Sigmoid colon (tissue), 6 donors: ENCODE measurements at regions not wholly inside any gene's neighbourhood (a gene's known extent, or its start where the extent isn't known, plus 50 kb on each side); places are given as distances from the start of the nearest gene placed in this dataset.

Experiments
- DNase-seq: peaks from one replicate; pipeline ENCODE4 v3.0.0-alpha.2; 2019
- H3K27ac ChIP-seq, 4 donors: fragments of 200-600 bp; sonication (generic); one replicate each; pipeline ENCODE4 v1.5.1; 2016 to 2019; ENCODE audit warnings: mild to moderate bottlenecking in 1 of 4
- H3K27me3 ChIP-seq, 3 donors: fragments of 200-600 bp; sonication (generic); one replicate each; pipeline ENCODE4 v1.5.1; 2019; ENCODE audit warnings: mild to moderate bottlenecking in 1 of 3
- H3K36me3 ChIP-seq, 4 donors: fragments of 200-600 bp; sonication (generic); one replicate each; pipeline ENCODE4 v1.5.1; 2016 to 2019
- H3K4me1 ChIP-seq, 4 donors: fragments of 200-600 bp; sonication (generic); one replicate each; pipeline ENCODE4 v1.5.1; 2017 to 2019
- H3K4me3 ChIP-seq, 4 donors: fragments of 200-600 bp; sonication (generic); one replicate each; pipeline ENCODE4 v1.5.1; 2017 to 2019; ENCODE audit warnings: mild to moderate bottlenecking in 2 of 4, moderate library complexity in 1 of 4
- H3K9me3 ChIP-seq, 4 donors: fragments of 200-600 bp in 3 of 4; sonication (generic) in 3 of 4; one replicate each; pipeline versions ENCODE4 v1.5.1 to v1.6.1; 2013 to 2019
- CTCF ChIP-seq, 4 experiments: fragments of 450-650 bp in 3 of 4; fragments of 200-600 bp in 1 of 4; IDR thresholded peaks; one replicate each; pipeline ENCODE4 v1.5.1; 2016 to 2019; ENCODE audit warnings: antibody characterized with exemption in 4 of 4, mild to moderate bottlenecking in 3 of 4, moderate library complexity in 2 of 4
- EP300 ChIP-seq, 4 donors: sonication (generic); formaldehyde crosslinking; IDR thresholded peaks; one replicate each; pipeline ENCODE4 v1.6.1; 2017; ENCODE audit warnings: antibody characterized with exemption in 4 of 4
- POLR2A ChIP-seq, 2 donors: fragments of 450-650 bp; IDR thresholded peaks; one replicate each; pipeline ENCODE4 v1.6.1; 2016; ENCODE audit warnings: antibody characterized with exemption in 2 of 2, mild to moderate bottlenecking in 2 of 2, moderate library complexity in 2 of 2
- POLR2AphosphoS5 ChIP-seq, 4 donors: sonication (generic); formaldehyde crosslinking; IDR thresholded peaks; one replicate each; pipeline ENCODE4 v1.6.1; 2017; ENCODE audit warnings: antibody characterized with exemption in 4 of 4
- WGBS, 2 donors: extraction: QIAGEN DNeasy Blood & Tissue Kit; methylation state at CpG; one replicate each; pipeline ENCODE4 v1.1.7; 2013; 5-methylcytosine and 5-hydroxymethylcytosine counted together
- intact Hi-C: fragments of 100-400 bp; cut with DNase I; formaldehyde crosslinking; loops from one replicate; pipeline ENCODE4 v1.15.1; 2023
- donor health status: healthy with polysubstance abuse.
- donor health status: healthy.

- Histone ChIP-seq H3K9me3 (no peaks in the 10 kb centered on the region), H3K4me1 (no peaks in the 10 kb centered on the region), H3K36me3 (no peaks in the 10 kb centered on the region), H3K27me3 (no peaks in the 10 kb centered on the region), H3K4me3 (no peak overlapping the region), H3K27ac (no peak overlapping the region)
- intact Hi-C loops = no loop called here
- TF ChIP-seq POLR2AphosphoS5 (IDR thresholded peaks at IDR 0.05) (no peak), POLR2A (IDR thresholded peaks at IDR 0.05) (no peak), CTCF (IDR thresholded peaks at IDR 0.05) (no peak), EP300 (IDR thresholded peaks at IDR 0.05) (no peak)
- DNase-seq = no peak
- 93 to 95% methylated on average over 3 of the region's 3 CpGs for WGBS, 2 donors
These were observed 861.9 kb downstream of the CDY2B start for GRCh38 chrY:17018126-17018525.

- Histone ChIP-seq H3K36me3 (no peaks in the 10 kb centered on the region), H3K27me3 (no peaks in the 10 kb centered on the region), H3K9me3 (no peaks in the 10 kb centered on the region), H3K4me1 (no peaks in the 10 kb centered on the region), H3K4me3 (no peak overlapping the region), H3K27ac (no peak overlapping the region)
- DNase-seq = no peak
- intact Hi-C loops = no loop called here
- TF ChIP-seq POLR2AphosphoS5 (IDR thresholded peaks at IDR 0.05) = no peak
- no peak for TF ChIP-seq EP300 (IDR thresholded peaks at IDR 0.05)
- no peak for TF ChIP-seq CTCF (IDR thresholded peaks at IDR 0.05)
- no peak for TF ChIP-seq POLR2A (IDR thresholded peaks at IDR 0.05)
- WGBS, 2 donors = 85 to 88% methylated on average over 2 of the region's 2 CpGs
These were observed 886.5 kb downstream of the CDY2B start for GRCh38 chrY:16993551-16993950.

GRCh38 chrY:16981776-16982175 is 898.2 kb downstream of the CDY2B start:
- no peak for DNase-seq
- Histone ChIP-seq H3K9me3 (no peaks in the 10 kb centered on the region), H3K4me3 (no peak overlapping the region), H3K27ac (no peak overlapping the region), H3K36me3 (no peaks in the 10 kb centered on the region), H3K4me1 (no peaks in the 10 kb centered on the region), H3K27me3 (no peaks in the 10 kb centered on the region)
- TF ChIP-seq EP300 (IDR thresholded peaks at IDR 0.05) = no peak
- TF ChIP-seq CTCF (IDR thresholded peaks at IDR 0.05) = no peak
- TF ChIP-seq POLR2A (IDR thresholded peaks at IDR 0.05) = no peak
- no peak for TF ChIP-seq POLR2AphosphoS5 (IDR thresholded peaks at IDR 0.05)
- intact Hi-C loops = no loop called here
- 58 to 71% methylated on average over 1 of the region's 1 CpG for WGBS, 2 donors

GRCh38 chrY:16959071-16959470 is 920.9 kb downstream of the CDY2B start:
- DNase-seq = no peak
- Histone ChIP-seq H3K36me3 (no peaks in the 10 kb centered on the region), H3K9me3 (no peaks in the 10 kb centered on the region), H3K4me1 (no peaks in the 10 kb centered on the region), H3K27me3 (no peaks in the 10 kb centered on the region), H3K4me3 (no peak overlapping the region), H3K27ac (no peak overlapping the region)
- intact Hi-C loops = no loop called here
- WGBS, 2 donors = 91 to 95% methylated on average over 6 of the region's 6 CpGs
- no peak for TF ChIP-seq POLR2AphosphoS5 (IDR thresholded peaks at IDR 0.05)

GRCh38 chrY:16947221-16947620 is 932.8 kb downstream of the CDY2B start:
- Histone ChIP-seq H3K4me3 (no peak overlapping the region), H3K9me3 (no peaks in the 10 kb centered on the region), H3K27me3 (no peaks in the 10 kb centered on the region), H3K36me3 (no peaks in the 10 kb centered on the region), H3K4me1 (no peaks in the 10 kb centered on the region), H3K27ac (no peak overlapping the region)
- WGBS, 2 donors = 78 to 82% methylated on average over 1 of the region's 1 CpG
- no peak for DNase-seq
- TF ChIP-seq CTCF (IDR thresholded peaks at IDR 0.05) (no peak), EP300 (IDR thresholded peaks at IDR 0.05) (no peak), POLR2A (IDR thresholded peaks at IDR 0.05) (no peak), POLR2AphosphoS5 (IDR thresholded peaks at IDR 0.05) (no peak)
- intact Hi-C loops = no loop called here
